IPS DF 4.7 (cell line): ENCODE measurements at regions not wholly inside any gene's neighbourhood (a gene's known extent, or its start where the extent isn't known, plus 50 kb on each side); places are given as distances from the start of the nearest gene placed in this dataset.
A peak's percentile ranks its signal among the peaks of the same experiment; 100 is the strongest.
"Not testable (repeated sequence)": the region's sequence is repeated elsewhere in the genome, so short reads cannot be mapped to it uniquely, and the experiment has no call there.

Source experiments
- DNase-seq: peaks from one replicate; pipeline ENCODE4 v3.0.0-alpha.2; 2013; ENCODE audit warnings: low spot score; ENCODE audit errors: extremely low read depth

- no peak for DNase-seq
Observed at GRCh38 chr13:84609716-84610115, 727.4 kb upstream of the SLITRK1 start.

- no peak for DNase-seq
Observed at GRCh38 chr13:84607261-84608013, 725.2 kb upstream of the SLITRK1 start.

GRCh38 chr13:84606616-84607015 lies 724.3 kb upstream of the SLITRK1 start:
- no peak for DNase-seq

- peak; percentile 9 for DNase-seq
Observed at GRCh38 chr13:84605927-84606326, 723.7 kb upstream of the SLITRK1 start.

GRCh38 chr13:84591444-84591843 lies 709.2 kb upstream of the SLITRK1 start:
- no peak for DNase-seq

- no peak for DNase-seq
Observed at GRCh38 chr13:84590663-84591062, 708.4 kb upstream of the SLITRK1 start.

- no peak for DNase-seq
Observed at GRCh38 chr13:84588023-84588422, 705.7 kb upstream of the SLITRK1 start.

- DNase-seq, result not testable (repeated sequence)
Observed at GRCh38 chr13:84579901-84580300, 697.6 kb upstream of the SLITRK1 start.

- no peak for DNase-seq
Observed at GRCh38 chr13:84574851-84575250, 692.6 kb upstream of the SLITRK1 start.

- DNase-seq, result no peak
Observed at GRCh38 chr13:84571264-84571663, 689.0 kb upstream of the SLITRK1 start.

- no peak for DNase-seq
Observed at GRCh38 chr13:84570831-84571230, 688.6 kb upstream of the SLITRK1 start.

- no peak for DNase-seq
Observed at GRCh38 chr13:84569366-84569765, 687.1 kb upstream of the SLITRK1 start.

- DNase-seq, result no peak
Observed at GRCh38 chr13:84567848-84568247, 685.6 kb upstream of the SLITRK1 start.

- no peak for DNase-seq
Observed at GRCh38 chr13:84566780-84567179, 684.5 kb upstream of the SLITRK1 start.

GRCh38 chr13:84563611-84564010 lies 681.3 kb upstream of the SLITRK1 start:
- no peak for DNase-seq

- DNase-seq, result no peak
Observed at GRCh38 chr13:84553227-84553626, 671.0 kb upstream of the SLITRK1 start.

- DNase-seq, result no peak
Observed at GRCh38 chr13:84543962-84544361, 661.7 kb upstream of the SLITRK1 start.

- no peak for DNase-seq
Observed at GRCh38 chr13:84542348-84542747, 660.1 kb upstream of the SLITRK1 start.

- DNase-seq, result no peak
Observed at GRCh38 chr13:84536906-84537305, 654.6 kb upstream of the SLITRK1 start.

GRCh38 chr13:84528408-84529070 lies 646.3 kb upstream of the SLITRK1 start:
- DNase-seq, result no peak

GRCh38 chr13:84525865-84526264 lies 643.6 kb upstream of the SLITRK1 start:
- no peak for DNase-seq

- DNase-seq, result no peak
Observed at GRCh38 chr13:84524586-84524985, 642.3 kb upstream of the SLITRK1 start.

- no peak for DNase-seq
Observed at GRCh38 chr13:84500016-84500415, 617.7 kb upstream of the SLITRK1 start.
